Transverse colon (tissue), 4 donors: ENCODE measurements at regions not wholly inside any gene's neighbourhood (a gene's known extent, or its start where the extent isn't known, plus 50 kb on each side); places are given as distances from the start of the nearest gene placed in this dataset.

Experiments
- POLR2AphosphoS5 ChIP-seq, 3 donors: sonication (generic); formaldehyde crosslinking; IDR thresholded peaks; one replicate each; pipeline ENCODE4 v1.6.1; 2016; ENCODE audit warnings: antibody characterized with exemption in 3 of 3
- TF ChIP-seq, protein P1 (sequence below), 5 experiments: fragments of 200-600 bp in 3 of 5; fragments of 450-650 bp in 2 of 5; sonication (generic) in 3 of 5; IDR thresholded peaks; 1 replicate in 2 of 5; 2 replicates in 3 of 5; pipeline ENCODE4 v1.5.1; 2016 to 2017; ENCODE audit warnings: antibody characterized with exemption in 5 of 5, inconsistent platforms in 3 of 5, mild to moderate bottlenecking in 2 of 5, moderate library complexity in 1 of 5

DNA sequence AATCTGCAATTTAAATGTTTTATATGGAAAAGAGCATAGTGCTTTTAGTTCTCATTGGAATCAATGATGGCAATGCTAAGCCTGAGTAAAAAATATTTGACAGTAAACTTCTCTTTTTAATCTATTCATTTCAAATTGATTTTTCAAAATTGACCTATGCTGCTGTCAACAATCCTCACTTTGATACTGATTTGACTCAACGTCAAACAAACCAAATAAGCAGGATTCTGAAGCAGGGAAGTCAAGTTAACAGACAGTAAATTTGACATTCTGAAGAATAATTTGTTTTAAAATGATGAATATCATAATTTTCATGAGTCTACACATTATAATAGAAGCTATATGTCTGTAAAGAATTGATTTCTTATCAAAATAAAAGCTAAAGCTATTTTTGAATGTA lies 1053.1 kb downstream of the DIPK2A start:
- TF ChIP-seq, protein P1, sequence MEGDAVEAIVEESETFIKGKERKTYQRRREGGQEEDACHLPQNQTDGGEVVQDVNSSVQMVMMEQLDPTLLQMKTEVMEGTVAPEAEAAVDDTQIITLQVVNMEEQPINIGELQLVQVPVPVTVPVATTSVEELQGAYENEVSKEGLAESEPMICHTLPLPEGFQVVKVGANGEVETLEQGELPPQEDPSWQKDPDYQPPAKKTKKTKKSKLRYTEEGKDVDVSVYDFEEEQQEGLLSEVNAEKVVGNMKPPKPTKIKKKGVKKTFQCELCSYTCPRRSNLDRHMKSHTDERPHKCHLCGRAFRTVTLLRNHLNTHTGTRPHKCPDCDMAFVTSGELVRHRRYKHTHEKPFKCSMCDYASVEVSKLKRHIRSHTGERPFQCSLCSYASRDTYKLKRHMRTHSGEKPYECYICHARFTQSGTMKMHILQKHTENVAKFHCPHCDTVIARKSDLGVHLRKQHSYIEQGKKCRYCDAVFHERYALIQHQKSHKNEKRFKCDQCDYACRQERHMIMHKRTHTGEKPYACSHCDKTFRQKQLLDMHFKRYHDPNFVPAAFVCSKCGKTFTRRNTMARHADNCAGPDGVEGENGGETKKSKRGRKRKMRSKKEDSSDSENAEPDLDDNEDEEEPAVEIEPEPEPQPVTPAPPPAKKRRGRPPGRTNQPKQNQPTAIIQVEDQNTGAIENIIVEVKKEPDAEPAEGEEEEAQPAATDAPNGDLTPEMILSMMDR (IDR thresholded peaks at IDR 0.05) = no peak
- TF ChIP-seq POLR2AphosphoS5 (IDR thresholded peaks at IDR 0.05) = no peak
